GM18507 (cell line): ENCODE measurements at regions not wholly inside any gene's neighbourhood (a gene's known extent, or its start where the extent isn't known, plus 50 kb on each side); places are given as distances from the start of the nearest gene placed in this dataset.
A peak's percentile ranks its signal among the peaks of the same experiment; 100 is the strongest.

ENCODE experiments used
- DNase-seq: peaks from one replicate; pipeline ENCODE4 v3.0.0; 2011; ENCODE audit warnings: low read depth; ENCODE audit not compliant: insufficient read length; ENCODE audit errors: extremely low spot score
- FAIRE-seq: peaks from 2 replicates; lab custom pipeline; 2011; peaks lifted over from hg19 to GRCh38; lab: Jason Lieb, UNC

DNA sequence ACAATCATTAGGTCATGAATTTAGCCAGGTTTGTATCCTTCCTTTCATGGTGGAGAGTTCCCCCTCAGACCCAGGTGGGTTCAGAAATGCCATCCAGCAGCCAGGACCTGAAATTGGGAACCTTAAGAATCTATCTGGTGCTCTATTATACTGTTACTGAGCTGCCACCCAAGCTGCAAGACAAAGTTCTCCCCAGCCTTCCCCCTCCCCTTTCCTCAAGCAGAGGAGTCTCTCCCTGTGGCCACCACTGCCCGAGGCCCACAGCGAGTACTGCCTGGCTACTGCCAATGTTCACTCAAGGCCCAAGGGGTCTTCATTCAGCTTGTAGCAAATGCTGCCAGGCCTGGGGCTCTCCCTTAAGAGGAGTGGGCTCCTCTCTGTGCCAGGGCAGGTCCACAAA is 133.8 kb downstream of the TMEM38B start:
- FAIRE-seq: no peak
- no peak for DNase-seq

- FAIRE-seq (no peak), DNase-seq (no peak)
These were observed 134.4 kb downstream of the TMEM38B start for GRCh38 chr9:105828596-105829213.

DNA sequence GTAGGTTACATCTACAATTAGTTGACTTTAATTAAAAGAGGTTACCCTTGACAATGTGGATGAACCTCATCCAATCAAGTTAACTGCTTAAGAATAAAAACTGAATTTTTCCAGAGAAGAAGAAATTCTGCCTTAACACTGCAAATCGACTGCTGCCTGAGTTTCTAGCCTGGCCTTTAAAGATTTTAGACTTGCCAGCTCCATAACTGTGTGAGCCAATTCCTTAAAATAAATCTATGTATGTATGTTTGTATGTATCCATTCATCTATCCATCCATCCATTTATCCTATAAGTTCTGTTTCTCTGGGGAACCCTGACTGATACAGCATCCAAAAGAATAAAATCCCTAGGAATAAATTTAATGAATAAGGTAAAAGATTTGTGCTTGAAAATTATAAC is 136.1 kb downstream of the TMEM38B start:
- no peak for FAIRE-seq
- no peak for DNase-seq

DNA sequence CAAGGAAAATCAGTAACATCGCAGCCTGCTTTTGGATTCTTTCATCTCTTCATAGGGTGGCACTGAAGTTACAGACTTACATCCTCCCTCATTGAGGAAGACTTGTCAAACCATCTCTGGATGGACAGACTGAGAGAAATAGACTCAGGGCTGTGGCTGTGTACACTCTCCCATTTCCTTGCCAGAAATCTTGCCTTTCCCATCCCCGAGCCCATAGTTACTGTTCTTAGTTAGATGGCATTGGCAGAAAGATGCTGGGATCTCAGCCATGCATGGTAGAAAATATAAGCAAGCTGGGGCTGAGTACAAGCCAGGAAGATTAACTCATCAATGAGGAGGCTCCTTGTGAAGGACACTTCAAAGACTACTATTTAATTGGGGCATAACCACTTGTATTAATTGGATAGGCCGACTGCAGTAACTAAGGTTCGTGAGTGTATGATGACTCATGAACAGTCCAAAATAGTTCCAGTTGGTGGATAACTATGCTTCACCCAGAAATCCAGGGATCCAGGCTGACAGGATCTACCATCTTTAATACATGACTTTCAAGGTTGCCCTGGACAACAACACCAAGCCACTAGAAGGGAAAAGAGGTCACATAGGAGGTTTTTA is 137.9 kb downstream of the TMEM38B start:
- no peak for FAIRE-seq
- DNase-seq: no peak

GRCh38 chr9:105833271-105833975 is 139.1 kb downstream of the TMEM38B start:
- DNase-seq (no peak), FAIRE-seq (no peak)

GRCh38 chr9:105834404-105834803 is 140.1 kb downstream of the TMEM38B start:
- DNase-seq (no peak), FAIRE-seq (no peak)

- FAIRE-seq (no peak), DNase-seq (no peak)
These were observed 141.4 kb downstream of the TMEM38B start for GRCh38 chr9:105835721-105836120.

DNA sequence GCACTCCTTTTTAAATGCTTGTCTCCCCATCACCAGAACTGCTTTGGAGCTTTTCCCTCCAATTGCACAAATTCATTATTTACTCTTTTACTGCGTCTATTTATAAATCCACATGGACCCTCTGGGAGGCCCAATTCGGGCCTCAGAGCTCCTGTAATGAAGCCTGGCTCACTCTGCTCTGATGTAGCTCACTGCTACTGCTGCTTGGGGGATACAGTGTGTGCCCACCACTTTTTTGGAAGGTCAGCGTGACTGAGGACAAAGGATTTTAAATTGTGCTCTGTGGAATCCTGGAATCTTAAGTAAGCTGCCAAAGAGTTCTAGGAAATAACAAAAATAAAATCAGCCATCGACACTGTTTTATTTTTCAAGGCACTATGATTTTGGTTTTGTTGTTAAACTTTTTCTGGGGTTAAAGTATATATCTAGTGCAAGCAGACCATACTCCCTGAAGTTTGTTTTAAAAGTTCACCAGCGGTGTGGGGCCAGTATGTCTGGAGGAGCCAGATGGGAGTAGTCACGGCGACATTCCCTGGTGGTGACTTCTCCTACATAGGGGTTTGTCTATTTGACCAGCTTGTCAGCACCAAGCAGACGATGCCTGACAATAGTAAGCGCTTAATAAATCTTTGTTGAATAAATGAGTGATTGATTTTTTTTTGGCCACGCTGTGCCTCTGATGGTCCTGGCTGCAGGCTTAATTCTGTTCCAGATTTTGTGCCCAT is 142.8 kb downstream of the TMEM38B start:
- no peak for DNase-seq
- no peak for FAIRE-seq

- FAIRE-seq (no peak), DNase-seq (no peak)
These were observed 147.2 kb downstream of the TMEM38B start for GRCh38 chr9:105841562-105841961.

DNA sequence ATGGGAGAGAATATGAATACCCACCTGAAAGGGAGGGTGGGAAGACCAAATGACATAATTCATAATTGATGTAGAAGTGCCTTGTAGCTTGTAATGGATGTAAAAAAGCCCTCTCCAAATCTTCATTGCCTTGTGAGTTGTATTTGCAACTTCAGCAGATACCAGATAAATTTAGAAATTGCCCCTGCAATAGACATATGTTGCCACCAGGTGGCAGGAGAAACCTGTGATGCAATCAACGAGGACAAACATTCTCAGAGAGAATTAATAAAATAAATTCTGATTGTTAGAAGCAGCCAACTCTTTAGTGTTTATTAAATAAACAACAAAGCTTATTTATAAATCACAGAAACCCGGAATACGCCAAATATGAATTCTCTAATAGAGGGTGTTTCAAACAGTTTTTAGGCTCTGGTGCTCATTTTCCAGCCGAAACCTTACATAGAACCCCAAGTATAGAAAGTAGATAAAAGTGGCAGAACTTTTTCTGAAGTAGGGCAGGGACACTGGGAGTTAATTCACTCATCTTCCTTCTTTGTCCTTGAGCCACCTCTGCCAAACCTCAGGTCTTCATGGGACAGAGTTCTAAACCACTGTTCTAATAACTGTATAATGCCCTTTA is 147.8 kb downstream of the TMEM38B start:
- FAIRE-seq: peak; percentile 73
- DNase-seq: peak; percentile 2

DNA sequence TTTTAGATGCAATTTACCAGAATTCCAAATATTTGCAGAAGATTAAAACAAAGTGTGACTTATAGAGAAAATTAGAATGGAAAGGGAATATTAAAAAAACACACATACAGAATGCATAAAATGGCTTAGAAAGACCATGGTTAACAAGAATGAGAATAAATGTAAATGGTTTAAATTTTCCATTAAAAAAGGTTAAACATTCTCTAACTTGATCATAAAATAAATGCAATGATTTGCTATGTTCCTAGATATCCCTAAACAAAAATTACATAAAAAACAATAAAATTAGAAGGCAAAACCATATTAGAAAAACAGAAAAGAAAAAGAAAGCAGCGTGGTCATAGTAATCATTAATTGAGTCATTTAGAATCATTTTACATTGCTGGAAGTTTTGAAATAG is 152.5 kb downstream of the TMEM38B start:
- DNase-seq: no peak
- FAIRE-seq: no peak

- DNase-seq (no peak), FAIRE-seq (no peak)
These were observed 156.6 kb downstream of the TMEM38B start for GRCh38 chr9:105850852-105851500.

DNA sequence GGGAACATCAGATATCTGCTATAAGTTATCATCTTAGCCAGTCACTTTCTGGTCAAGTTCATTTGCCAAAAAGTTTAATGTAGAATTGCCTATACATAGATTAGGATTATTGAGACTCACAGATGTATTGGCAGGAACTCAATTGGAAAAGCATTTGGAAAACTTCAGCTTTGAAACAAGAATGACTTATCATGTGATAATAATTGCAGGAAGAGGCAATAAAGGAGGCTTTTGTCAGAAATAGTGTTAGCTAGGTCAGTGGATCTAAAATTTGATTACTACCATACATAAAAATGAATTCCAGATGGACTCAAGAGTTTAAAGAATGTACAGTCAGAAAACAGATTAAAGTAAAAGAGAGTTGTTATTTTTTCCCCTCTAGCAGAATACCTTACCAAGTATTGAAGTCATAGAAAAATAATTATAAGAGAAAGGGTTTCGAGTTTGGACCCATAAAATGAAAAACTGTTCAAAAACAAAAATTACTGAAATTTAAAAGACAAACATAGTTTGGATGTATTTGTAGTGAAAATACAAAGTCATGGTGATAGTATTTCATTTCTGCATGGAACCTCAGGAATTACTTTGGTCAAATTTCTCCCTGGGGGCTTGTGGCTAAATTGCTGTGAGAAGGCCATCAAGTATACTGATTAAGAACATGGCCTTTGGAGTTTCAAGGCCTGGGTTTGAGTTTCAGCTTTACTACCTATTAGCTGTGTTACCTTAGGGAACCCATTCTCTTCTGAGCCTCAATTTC is 159.9 kb downstream of the TMEM38B start:
- no peak for DNase-seq
- FAIRE-seq: no peak

DNA sequence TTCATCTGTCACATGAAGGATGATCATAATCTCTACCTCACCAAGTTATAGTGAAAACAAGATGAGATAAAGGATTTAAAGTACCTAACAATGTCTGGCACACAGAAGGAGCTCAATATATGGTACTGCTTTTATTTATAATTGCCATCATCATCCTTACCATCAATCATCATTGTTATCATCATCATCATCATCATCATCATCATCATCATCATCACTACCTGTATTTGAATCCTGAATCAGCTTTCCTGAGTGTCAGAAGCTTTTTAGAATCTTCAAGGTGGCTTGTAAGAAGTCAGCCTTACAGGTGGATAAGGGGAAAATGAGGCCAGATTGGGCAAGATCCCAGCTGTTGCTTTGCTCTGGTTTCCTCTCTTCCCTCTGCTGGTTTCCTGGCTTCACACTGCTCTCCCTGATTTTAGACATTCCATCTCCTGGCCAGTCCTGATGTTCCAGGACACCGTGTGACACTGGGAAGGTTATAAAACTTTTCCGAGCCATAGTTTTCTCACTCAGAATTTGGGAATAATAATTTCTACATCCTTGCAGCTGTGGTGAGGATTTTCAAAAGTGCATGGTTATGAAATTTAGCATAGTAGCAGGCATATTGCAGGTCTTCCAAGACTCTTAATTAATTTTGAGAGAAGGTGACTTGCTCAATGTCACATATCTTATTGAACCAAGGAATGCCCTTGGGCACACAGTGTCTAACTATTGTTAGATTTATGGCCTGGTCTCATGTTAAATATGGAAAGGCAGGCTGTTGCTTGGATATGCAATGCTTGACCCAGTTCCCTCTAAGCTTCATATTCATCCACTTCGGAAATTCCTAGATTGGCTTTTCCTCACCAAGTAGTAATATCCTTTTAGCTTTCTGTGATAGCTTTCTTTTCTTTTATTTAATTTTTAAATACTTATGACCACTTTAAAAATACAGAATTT is 160.7 kb downstream of the TMEM38B start:
- FAIRE-seq: no peak
- no peak for DNase-seq

- DNase-seq (no peak), FAIRE-seq (no peak)
These were observed 161.6 kb downstream of the TMEM38B start for GRCh38 chr9:105855987-105856386.

DNA sequence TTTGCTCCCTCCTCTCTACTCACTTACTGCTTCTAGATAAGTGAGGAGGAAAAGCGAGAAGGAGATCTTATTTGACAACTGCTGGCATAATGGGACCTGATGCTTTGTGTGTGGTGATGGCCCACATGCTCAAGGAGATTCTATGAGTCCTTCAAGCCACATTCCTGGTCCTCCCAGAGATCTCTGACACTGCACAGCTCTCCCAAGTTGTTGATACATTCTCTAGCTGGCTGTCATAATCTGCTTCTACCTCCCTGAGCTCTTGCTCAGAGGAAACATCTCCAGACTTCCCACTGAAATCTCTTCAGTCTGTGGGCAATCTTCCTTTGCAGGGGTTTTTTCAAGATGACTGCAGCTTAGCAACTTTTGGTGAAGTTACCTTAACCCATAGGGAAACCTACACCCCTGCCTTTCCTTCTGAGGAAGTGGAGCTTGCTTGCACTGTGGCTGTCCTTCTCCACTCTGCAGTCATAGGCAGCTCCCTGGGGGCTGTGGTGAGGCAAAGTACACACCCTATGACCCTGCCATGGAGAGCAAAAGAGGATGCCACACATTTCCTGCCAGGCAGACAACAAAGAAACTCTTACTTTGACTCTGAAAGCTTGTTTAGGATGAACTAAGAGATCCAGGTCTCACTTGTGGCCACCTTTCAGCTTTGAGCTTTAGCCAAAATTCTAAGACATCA is 163.8 kb downstream of the TMEM38B start:
- DNase-seq (no peak), FAIRE-seq (no peak)

DNA sequence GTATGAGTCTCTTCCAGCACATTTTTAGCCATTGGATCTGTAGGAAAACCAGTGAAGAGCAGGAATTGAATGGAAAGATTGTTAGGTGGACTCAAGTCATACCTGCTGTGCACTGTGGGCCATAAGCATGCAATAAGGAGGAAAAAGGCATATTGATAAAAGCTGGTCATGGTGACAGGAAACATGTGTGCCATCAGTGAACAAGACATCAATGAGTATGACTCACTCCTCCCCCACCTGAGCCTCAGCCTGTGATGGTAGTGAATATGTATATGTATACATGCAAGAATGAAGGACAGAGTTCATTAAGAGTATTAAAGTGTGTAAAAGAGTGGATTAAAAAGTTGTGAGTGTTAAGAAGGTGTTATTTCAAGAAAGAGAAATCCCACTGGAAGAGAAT is 164.5 kb downstream of the TMEM38B start:
- DNase-seq: no peak
- FAIRE-seq: no peak
